Dedifferentiated amniotic fluid mesenchymal stem cell (primary cell): ENCODE measurements at regions not wholly inside any gene's neighbourhood (a gene's known extent, or its start where the extent isn't known, plus 50 kb on each side); places are given as distances from the start of the nearest gene placed in this dataset.
A peak's percentile ranks its signal among the peaks of the same experiment; 100 is the strongest.

Source experiments
- DNase-seq: peaks from one replicate; pipeline ENCODE4 v3.0.0-alpha.2; 2016; ENCODE audit errors: extremely low spot score

GRCh38 chr12:43015090-43015737 lies 425.7 kb upstream of the PRICKLE1 start:
- no peak for DNase-seq

- no peak for DNase-seq
These were observed 421.9 kb upstream of the PRICKLE1 start for GRCh38 chr12:43011383-43011926.

- DNase-seq = no peak
These were observed 420.3 kb upstream of the PRICKLE1 start for GRCh38 chr12:43009846-43010240.

- no peak for DNase-seq
These were observed 419.7 kb upstream of the PRICKLE1 start for GRCh38 chr12:43008953-43009845.

GRCh38 chr12:43004908-43005307 lies 415.4 kb upstream of the PRICKLE1 start:
- DNase-seq = no peak

GRCh38 chr12:43004141-43004540 lies 414.6 kb upstream of the PRICKLE1 start:
- DNase-seq = no peak

GRCh38 chr12:42996869-42997431 lies 407.4 kb upstream of the PRICKLE1 start:
- DNase-seq = no peak

GRCh38 chr12:42992826-42993225 lies 403.3 kb upstream of the PRICKLE1 start:
- no peak for DNase-seq

GRCh38 chr12:42990387-42990786 lies 400.8 kb upstream of the PRICKLE1 start:
- no peak for DNase-seq

GRCh38 chr12:42987216-42987650 lies 397.7 kb upstream of the PRICKLE1 start:
- no peak for DNase-seq

GRCh38 chr12:42985506-42985905 lies 396.0 kb upstream of the PRICKLE1 start:
- DNase-seq = no peak

- DNase-seq = no peak
These were observed 393.3 kb upstream of the PRICKLE1 start for GRCh38 chr12:42982828-42983227.

GRCh38 chr12:42981379-42981778 lies 391.8 kb upstream of the PRICKLE1 start:
- peak; percentile 24 for DNase-seq

GRCh38 chr12:42980441-42980840 lies 390.9 kb upstream of the PRICKLE1 start:
- DNase-seq = no peak

GRCh38 chr12:42979746-42980145 lies 390.2 kb upstream of the PRICKLE1 start:
- DNase-seq = no peak

- DNase-seq = no peak
These were observed 389.2 kb upstream of the PRICKLE1 start for GRCh38 chr12:42978708-42979107.

- DNase-seq = no peak
These were observed 388.1 kb upstream of the PRICKLE1 start for GRCh38 chr12:42977451-42978230.

- DNase-seq = no peak
These were observed 387.1 kb upstream of the PRICKLE1 start for GRCh38 chr12:42976620-42977019.

- no peak for DNase-seq
These were observed 386.6 kb upstream of the PRICKLE1 start for GRCh38 chr12:42976122-42976521.

- no peak for DNase-seq
These were observed 379.8 kb upstream of the PRICKLE1 start for GRCh38 chr12:42969355-42969754.

- no peak for DNase-seq
These were observed 378.9 kb upstream of the PRICKLE1 start for GRCh38 chr12:42968426-42968825.

GRCh38 chr12:42967850-42968249 lies 378.3 kb upstream of the PRICKLE1 start:
- DNase-seq = no peak
